22Rv1 (cell line): ENCODE measurements at regions not wholly inside any gene's neighbourhood (a gene's known extent, or its start where the extent isn't known, plus 50 kb on each side); places are given as distances from the start of the nearest gene placed in this dataset.

Experiments used
- ZFX ChIP-seq: fragments of 450-650 bp; IDR thresholded peaks from 2 replicates; pipeline ENCODE4 v1.6.1; 2017; ENCODE audit warnings: antibody characterized with exemption, borderline replicate concordance
- TF ChIP-seq, protein P1 (sequence below): fragments of 450-650 bp; IDR thresholded peaks from 2 replicates; pipeline ENCODE4 v1.5.1; 2017; ENCODE audit warnings: mild to moderate bottlenecking

GRCh38 chr16:79845734-79846135 lies 245.2 kb upstream of the MAF start:
- TF ChIP-seq, protein P1, sequence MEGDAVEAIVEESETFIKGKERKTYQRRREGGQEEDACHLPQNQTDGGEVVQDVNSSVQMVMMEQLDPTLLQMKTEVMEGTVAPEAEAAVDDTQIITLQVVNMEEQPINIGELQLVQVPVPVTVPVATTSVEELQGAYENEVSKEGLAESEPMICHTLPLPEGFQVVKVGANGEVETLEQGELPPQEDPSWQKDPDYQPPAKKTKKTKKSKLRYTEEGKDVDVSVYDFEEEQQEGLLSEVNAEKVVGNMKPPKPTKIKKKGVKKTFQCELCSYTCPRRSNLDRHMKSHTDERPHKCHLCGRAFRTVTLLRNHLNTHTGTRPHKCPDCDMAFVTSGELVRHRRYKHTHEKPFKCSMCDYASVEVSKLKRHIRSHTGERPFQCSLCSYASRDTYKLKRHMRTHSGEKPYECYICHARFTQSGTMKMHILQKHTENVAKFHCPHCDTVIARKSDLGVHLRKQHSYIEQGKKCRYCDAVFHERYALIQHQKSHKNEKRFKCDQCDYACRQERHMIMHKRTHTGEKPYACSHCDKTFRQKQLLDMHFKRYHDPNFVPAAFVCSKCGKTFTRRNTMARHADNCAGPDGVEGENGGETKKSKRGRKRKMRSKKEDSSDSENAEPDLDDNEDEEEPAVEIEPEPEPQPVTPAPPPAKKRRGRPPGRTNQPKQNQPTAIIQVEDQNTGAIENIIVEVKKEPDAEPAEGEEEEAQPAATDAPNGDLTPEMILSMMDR, result no peak
- TF ChIP-seq ZFX, result no peak
